Lung (tissue), 11 donors: ENCODE measurements at regions not wholly inside any gene's neighbourhood (a gene's known extent, or its start where the extent isn't known, plus 50 kb on each side); places are given as distances from the start of the nearest gene placed in this dataset.

Experiments used
- ATAC-seq: fragments of 200-7000 bp; cut with Tn5 transposase; one replicate; pipeline ENCODE4 v1.9.1; 2020; ENCODE audit warnings: moderate number of reproducible peaks; ENCODE audit not compliant: insufficient read depth, low FRiP score
- DNase-seq, 3 donors: peaks; one replicate each; pipeline ENCODE4 v3.0.0-alpha.2; 2013 to 2017
- H3K27ac ChIP-seq, 2 donors: one replicate each; pipeline ENCODE4 v1.5.1; 2013; ENCODE audit warnings: mild to moderate bottlenecking in 2 of 2, moderate library complexity in 2 of 2, control low read depth in 1 of 2, inconsistent platforms in 1 of 2, low read depth in 1 of 2, low read length in 1 of 2
- H3K27me3 ChIP-seq, 3 donors: one replicate each; pipeline ENCODE4 v1.5.1; 2013; ENCODE audit warnings: low read length in 2 of 3; ENCODE audit not compliant: control insufficient read depth in 3 of 3, insufficient read depth in 3 of 3
- H3K36me3 ChIP-seq, 4 donors: one replicate each; pipeline ENCODE4 v1.5.1; 2013; ENCODE audit warnings: low read length in 4 of 4, mild to moderate bottlenecking in 1 of 4, moderate library complexity in 1 of 4; ENCODE audit not compliant: control insufficient read depth in 4 of 4, insufficient read depth in 4 of 4
- H3K4me1 ChIP-seq, 5 donors: one replicate each; pipeline ENCODE4 v1.5.1; 2013; ENCODE audit warnings: low read length in 5 of 5, mild to moderate bottlenecking in 2 of 5, moderate library complexity in 1 of 5; ENCODE audit not compliant: control insufficient read depth in 5 of 5, insufficient read depth in 5 of 5
- H3K4me3 ChIP-seq: one replicate; pipeline ENCODE4 v1.5.1; 2013; ENCODE audit warnings: mild to moderate bottlenecking, control low read depth, moderate library complexity
- H3K9ac ChIP-seq, 2 donors: one replicate each; pipeline ENCODE4 v1.5.1; 2013; ENCODE audit warnings: low read length in 2 of 2, control low read depth in 1 of 2; ENCODE audit not compliant: insufficient read depth in 1 of 2
- H3K9me3 ChIP-seq, 4 donors: one replicate each; pipeline ENCODE4 v1.5.1; 2013; ENCODE audit warnings: low read length in 3 of 4, mild to moderate bottlenecking in 1 of 4, moderate library complexity in 1 of 4; ENCODE audit not compliant: control insufficient read depth in 4 of 4, insufficient read depth in 3 of 4
- CTCF ChIP-seq: IDR thresholded peaks from 2 replicates; pipeline ENCODE4 v1.5.1; 2012; ENCODE audit warnings: mild to moderate bottlenecking; ENCODE audit errors: control extremely low read depth, extremely low read depth
- WGBS, 2 donors: extraction: QIAGEN DNeasy Blood & Tissue Kit; methylation state at CpG; one replicate each; pipeline ENCODE4 v1.1.7; 2013; 5-methylcytosine and 5-hydroxymethylcytosine counted together
- donor health status: control.
- donor health status: control.
- donor health status: Bipolar disorder and iron deficiency.
- donor health status: healthy.
- donor health status: DM: yes; HTN: yes; CAD: no.

DNA sequence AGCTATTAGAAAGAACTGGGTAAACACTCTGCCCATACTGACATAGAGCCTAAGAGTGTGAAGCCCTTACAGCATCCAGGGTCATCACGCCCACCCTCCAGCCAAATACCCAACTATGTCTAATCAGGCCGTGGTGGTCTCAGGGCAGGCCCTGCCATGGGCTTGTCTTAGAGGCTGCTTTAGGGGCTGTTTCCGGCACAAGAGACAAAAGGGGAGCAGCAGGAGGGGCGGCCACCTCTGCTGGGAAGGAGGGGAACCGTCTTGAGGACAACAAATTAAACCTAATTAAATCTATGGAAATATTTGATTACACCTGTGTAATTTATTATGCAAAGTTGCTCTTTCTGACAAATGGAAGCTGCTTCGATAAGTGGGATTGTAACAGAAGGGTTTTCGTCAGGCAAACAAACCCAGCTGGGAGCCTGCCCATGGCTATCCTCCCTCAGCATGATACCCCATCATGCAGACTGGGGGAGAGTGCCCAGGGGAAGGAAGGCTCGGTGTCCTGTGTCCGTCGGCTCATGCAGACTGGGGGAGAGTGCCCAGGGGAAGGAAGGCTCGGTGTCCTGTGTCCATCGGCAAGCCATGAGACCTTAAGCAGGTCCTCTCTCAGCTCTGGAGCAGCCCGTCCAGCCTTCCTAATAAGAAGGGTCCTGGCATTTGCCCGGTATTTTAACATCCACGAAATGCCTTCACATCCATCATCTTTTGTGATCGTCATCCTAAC lies 163.6 kb upstream of the B3GAT1 start:
- Histone ChIP-seq H3K27me3 (peaks cover 0 to 2% (median 0%) of the 10 kb centered on the region in 3 donors), H3K9me3 (peaks cover 0 to 2% (median 0%) of the 10 kb centered on the region in 4 donors), H3K36me3 (no peaks in the 10 kb centered on the region), H3K4me1 (no peaks in the 10 kb centered on the region), H3K9ac (no peak overlapping the region), H3K4me3 (no peak overlapping the region), H3K27ac (no peak overlapping the region)
- no peak for TF ChIP-seq CTCF
- 73 to 81% methylated on average over 16 of the region's 16 CpGs for WGBS, 2 donors
- ATAC-seq, result no peak
- no peak for DNase-seq

DNA sequence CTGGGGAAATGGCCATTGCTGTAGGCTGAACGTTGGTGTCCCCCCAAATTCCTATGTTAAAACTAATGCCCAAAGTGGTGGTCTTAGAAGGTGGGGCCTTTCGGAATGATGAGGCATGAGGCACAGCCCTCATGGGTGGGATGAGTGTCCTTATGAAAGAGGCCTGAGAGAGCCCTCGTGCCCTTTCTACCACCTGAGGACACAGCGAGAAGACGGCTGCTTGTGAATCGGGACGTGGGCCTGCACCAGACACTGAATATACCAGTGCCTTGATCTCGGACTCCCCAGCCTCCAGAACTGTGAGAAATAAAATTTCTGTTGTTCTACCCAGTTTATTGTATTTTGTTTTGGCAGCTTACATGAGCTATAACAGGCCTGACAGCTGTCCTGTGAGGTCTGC lies 162.9 kb upstream of the B3GAT1 start:
- Histone ChIP-seq H3K27me3 (peaks cover 0 to 2% (median 0%) of the 10 kb centered on the region in 3 donors), H3K9ac (no peak overlapping the region), H3K36me3 (no peaks in the 10 kb centered on the region), H3K9me3 (no peaks in the 10 kb centered on the region), H3K4me1 (no peaks in the 10 kb centered on the region), H3K4me3 (no peak overlapping the region), H3K27ac (no peak overlapping the region)
- TF ChIP-seq CTCF, result no peak
- ATAC-seq, result no peak
- 90 to 91% methylated on average over 8 of the region's 8 CpGs for WGBS, 2 donors
- no peak for DNase-seq

GRCh38 chr11:134574425-134574824 lies 162.4 kb upstream of the B3GAT1 start:
- Histone ChIP-seq H3K27ac (no peak overlapping the region), H3K9ac (no peak overlapping the region), H3K4me3 (no peak overlapping the region), H3K36me3 (no peaks in the 10 kb centered on the region), H3K4me1 (no peaks in the 10 kb centered on the region), H3K9me3 (no peaks in the 10 kb centered on the region), H3K27me3 (peaks cover 0 to 2% (median 0%) of the 10 kb centered on the region in 3 donors)
- DNase-seq, result no peak
- ATAC-seq, result no peak
- WGBS, 2 donors, result 92% methylated on average over 7 of the region's 7 CpGs
- no peak for TF ChIP-seq CTCF

DNA sequence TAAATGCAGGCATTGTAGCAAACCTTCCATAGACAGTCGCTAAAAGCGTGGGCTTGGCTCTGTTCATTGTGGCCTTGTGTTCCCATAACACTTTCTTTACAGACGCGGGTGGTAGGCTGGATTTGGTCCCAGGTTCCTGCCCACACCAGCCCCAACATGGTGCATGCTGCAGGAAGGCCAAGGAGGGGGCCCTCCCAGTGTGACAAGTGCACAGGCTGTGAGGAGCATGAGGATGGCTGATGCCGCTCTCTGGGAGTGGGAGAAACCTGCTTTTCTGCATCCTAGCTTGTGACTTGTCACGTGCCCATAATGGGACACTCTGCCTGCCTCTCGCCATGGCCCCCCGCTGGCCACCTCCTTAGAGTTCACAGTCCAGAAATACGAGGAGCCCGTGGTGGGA lies 161.8 kb upstream of the B3GAT1 start:
- 72 to 78% methylated on average over 10 of the region's 10 CpGs for WGBS, 2 donors
- Histone ChIP-seq H3K9me3 (no peaks in the 10 kb centered on the region), H3K27ac (no peak overlapping the region), H3K4me1 (no peaks in the 10 kb centered on the region), H3K36me3 (no peaks in the 10 kb centered on the region), H3K27me3 (peaks cover 0 to 2% (median 0%) of the 10 kb centered on the region in 3 donors), H3K4me3 (no peak overlapping the region), H3K9ac (no peak overlapping the region)
- no peak for TF ChIP-seq CTCF
- no peak for ATAC-seq
- no peak for DNase-seq
